Panc1 (cell line): ENCODE measurements at regions not wholly inside any gene's neighbourhood (a gene's known extent, or its start where the extent isn't known, plus 50 kb on each side); places are given as distances from the start of the nearest gene placed in this dataset.

ENCODE experiments used
- POLR2AphosphoS5 ChIP-seq: IDR thresholded peaks from 2 replicates; pipeline ENCODE4 v1.6.1; 2012; ENCODE audit warnings: mild to moderate bottlenecking, low read depth, low read length, moderate library complexity
- REST ChIP-seq, 2 experiments: IDR thresholded peaks; 2 replicates each; pipeline ENCODE4 v1.6.1; 2011 to 2012; ENCODE audit warnings: low read depth in 2 of 2, control low read depth in 1 of 2, low read length in 1 of 2, mild to moderate bottlenecking in 1 of 2, moderate library complexity in 1 of 2; ENCODE audit not compliant: insufficient read depth in 1 of 2
- SIN3A ChIP-seq: IDR thresholded peaks from 2 replicates; pipeline ENCODE4 v1.6.1; 2012; ENCODE audit warnings: low read depth, mild to moderate bottlenecking, low read length, moderate library complexity, borderline replicate concordance; ENCODE audit not compliant: insufficient read depth
- TF ChIP-seq, protein P1 (sequence below): fragments of 450-650 bp; IDR thresholded peaks from 2 replicates; pipeline ENCODE4 v1.5.1; 2017; ENCODE audit warnings: mild to moderate bottlenecking

DNA sequence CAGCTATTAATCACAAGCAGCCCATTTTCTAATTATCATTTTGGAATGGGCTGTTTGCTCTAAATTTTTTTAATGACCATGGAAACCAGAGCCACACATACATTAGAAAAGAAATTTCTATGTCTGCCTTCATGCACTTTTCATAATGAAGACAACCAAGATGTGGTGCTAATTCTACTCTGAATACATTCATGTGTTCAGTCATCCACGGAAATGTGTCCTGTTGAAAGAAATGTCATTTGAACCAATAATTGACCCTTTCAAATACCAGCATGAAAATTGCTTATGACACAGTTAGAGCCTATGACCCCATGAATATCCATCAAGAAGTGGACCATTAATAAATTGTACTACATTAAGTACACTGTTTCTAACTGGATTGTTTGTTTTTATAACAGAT lies 99.7 kb upstream of the KCNA4 start:
- TF ChIP-seq, protein P1, sequence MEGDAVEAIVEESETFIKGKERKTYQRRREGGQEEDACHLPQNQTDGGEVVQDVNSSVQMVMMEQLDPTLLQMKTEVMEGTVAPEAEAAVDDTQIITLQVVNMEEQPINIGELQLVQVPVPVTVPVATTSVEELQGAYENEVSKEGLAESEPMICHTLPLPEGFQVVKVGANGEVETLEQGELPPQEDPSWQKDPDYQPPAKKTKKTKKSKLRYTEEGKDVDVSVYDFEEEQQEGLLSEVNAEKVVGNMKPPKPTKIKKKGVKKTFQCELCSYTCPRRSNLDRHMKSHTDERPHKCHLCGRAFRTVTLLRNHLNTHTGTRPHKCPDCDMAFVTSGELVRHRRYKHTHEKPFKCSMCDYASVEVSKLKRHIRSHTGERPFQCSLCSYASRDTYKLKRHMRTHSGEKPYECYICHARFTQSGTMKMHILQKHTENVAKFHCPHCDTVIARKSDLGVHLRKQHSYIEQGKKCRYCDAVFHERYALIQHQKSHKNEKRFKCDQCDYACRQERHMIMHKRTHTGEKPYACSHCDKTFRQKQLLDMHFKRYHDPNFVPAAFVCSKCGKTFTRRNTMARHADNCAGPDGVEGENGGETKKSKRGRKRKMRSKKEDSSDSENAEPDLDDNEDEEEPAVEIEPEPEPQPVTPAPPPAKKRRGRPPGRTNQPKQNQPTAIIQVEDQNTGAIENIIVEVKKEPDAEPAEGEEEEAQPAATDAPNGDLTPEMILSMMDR = no peak
- no peak for TF ChIP-seq REST (IDR thresholded peaks at IDR 0.05; ENCODE audit: insufficient read depth in 1 of 2, low read depth in 2 of 2, low read length in 1 of 2)
- no peak for TF ChIP-seq POLR2AphosphoS5
- TF ChIP-seq SIN3A = no peak
